ENCODE measurements at regions not wholly inside any gene's neighbourhood (a gene's known extent, or its start where the extent isn't known, plus 50 kb on each side); places are given as distances from the start of the nearest gene placed in this dataset.

DNA sequence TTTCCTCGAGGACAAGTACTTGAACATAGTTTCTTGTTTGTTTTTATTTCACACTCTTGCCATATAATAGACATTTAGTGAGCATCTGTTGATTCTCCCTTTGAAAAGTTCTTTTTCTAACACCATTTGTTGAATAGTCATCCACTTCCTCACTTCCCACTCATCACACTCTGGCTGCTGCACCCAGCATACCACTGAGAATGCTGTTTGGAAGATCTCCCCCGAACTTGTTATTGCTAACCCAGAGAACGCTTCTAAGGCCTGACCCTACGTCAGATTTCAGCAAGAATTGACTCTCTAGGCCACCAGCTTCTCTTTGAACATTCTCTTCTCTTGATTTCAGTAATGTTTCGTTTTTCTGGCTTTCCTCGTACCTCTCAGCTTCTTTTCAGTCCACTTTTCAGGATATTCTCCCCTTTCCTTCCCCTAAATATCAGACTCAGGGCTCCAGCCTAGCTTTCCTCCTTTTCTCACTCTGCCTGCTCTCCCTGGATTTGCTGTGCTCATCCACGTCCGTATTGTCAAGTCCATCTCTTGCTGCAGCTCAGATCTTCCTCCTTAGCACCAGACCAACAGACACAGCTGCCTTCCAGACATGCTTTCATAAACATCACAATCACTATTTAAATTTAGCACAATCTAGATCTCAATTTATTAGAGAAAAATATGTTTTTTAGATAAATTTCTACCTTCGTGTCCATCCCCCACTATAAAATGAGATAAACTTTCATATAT is 94.0 kb upstream of the SLC38A4 start:
- no peaks in the 10 kb centered on the region for H3K4me1 ChIP-seq
- no peak overlapping the region for H3K4me3 ChIP-seq
- no peak overlapping the region for H3K27ac ChIP-seq
- no peaks in the 10 kb centered on the region for H3K9me3 ChIP-seq
- H3K27me3 ChIP-seq = no peaks in the 10 kb centered on the region
- no peak for DNase-seq (ENCODE audit: low spot score in 2 of 2)
- TF ChIP-seq, protein P1, sequence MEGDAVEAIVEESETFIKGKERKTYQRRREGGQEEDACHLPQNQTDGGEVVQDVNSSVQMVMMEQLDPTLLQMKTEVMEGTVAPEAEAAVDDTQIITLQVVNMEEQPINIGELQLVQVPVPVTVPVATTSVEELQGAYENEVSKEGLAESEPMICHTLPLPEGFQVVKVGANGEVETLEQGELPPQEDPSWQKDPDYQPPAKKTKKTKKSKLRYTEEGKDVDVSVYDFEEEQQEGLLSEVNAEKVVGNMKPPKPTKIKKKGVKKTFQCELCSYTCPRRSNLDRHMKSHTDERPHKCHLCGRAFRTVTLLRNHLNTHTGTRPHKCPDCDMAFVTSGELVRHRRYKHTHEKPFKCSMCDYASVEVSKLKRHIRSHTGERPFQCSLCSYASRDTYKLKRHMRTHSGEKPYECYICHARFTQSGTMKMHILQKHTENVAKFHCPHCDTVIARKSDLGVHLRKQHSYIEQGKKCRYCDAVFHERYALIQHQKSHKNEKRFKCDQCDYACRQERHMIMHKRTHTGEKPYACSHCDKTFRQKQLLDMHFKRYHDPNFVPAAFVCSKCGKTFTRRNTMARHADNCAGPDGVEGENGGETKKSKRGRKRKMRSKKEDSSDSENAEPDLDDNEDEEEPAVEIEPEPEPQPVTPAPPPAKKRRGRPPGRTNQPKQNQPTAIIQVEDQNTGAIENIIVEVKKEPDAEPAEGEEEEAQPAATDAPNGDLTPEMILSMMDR (IDR thresholded peaks at IDR 0.05) = no peak
- no peaks in the 10 kb centered on the region for H3K36me3 ChIP-seq
- intact Hi-C loops (cut with DNase I) = no loop called here

GRCh38 chr12:46920499-46920898 is 94.7 kb upstream of the SLC38A4 start:
- TF ChIP-seq, protein P1 (IDR thresholded peaks at IDR 0.05) = no peak
- no peaks in the 10 kb centered on the region for H3K4me1 ChIP-seq

GRCh38 chr12:46921048-46921763 is 95.4 kb upstream of the SLC38A4 start:
- Histone ChIP-seq H3K4me1 (no peaks in the 10 kb centered on the region), H3K36me3 (no peaks in the 10 kb centered on the region), H3K4me3 (no peak overlapping the region), H3K27ac (no peak overlapping the region), H3K9me3 (no peaks in the 10 kb centered on the region), H3K27me3 (no peaks in the 10 kb centered on the region)
- DNase-seq (ENCODE audit: low spot score in 2 of 2) = no peak
- intact Hi-C loops (cut with DNase I) = no loop called here
- TF ChIP-seq, protein P1 (IDR thresholded peaks at IDR 0.05) = no peak

More at GRCh38 chr12:46920499-46920898, 94.7 kb upstream of the SLC38A4 start:
- intact Hi-C loops (cut with DNase I) = no loop called here
- H3K27me3 ChIP-seq = no peaks in the 10 kb centered on the region
- no peak overlapping the region for H3K4me3 ChIP-seq
- no peaks in the 10 kb centered on the region for H3K36me3 ChIP-seq
- H3K27ac ChIP-seq = no peak overlapping the region
- DNase-seq (ENCODE audit: low spot score in 2 of 2) = no peak
- no peaks in the 10 kb centered on the region for H3K9me3 ChIP-seq

DNA sequence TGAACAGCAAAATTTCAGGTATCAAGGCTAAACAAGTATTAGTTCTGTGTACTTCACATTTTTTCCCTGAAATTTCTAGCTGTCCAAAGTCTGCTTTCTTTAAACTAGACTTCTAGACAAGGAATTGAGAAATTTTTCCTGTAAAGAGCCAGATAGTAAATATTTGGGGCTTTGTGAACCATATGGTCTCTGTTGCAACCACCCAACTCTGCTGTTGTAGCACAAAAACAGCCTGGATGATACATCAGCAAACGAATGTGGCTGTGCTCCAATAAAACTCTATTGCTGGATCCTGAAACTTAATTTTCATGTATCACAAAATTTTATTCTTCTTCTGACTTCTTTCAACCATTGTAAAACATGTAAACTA is 96.0 kb upstream of the SLC38A4 start:
- intact Hi-C loops (cut with DNase I) = no loop called here
- TF ChIP-seq, protein P1 (IDR thresholded peaks at IDR 0.05) = no peak

GRCh38 chr12:46926526-46926925 is 100.7 kb upstream of the SLC38A4 start:
- Histone ChIP-seq H3K4me1 (no peaks in the 10 kb centered on the region), H3K27ac (no peak overlapping the region), H3K27me3 (no peaks in the 10 kb centered on the region), H3K36me3 (no peaks in the 10 kb centered on the region), H3K4me3 (no peak overlapping the region), H3K9me3 (peaks cover 0 to 2% of the 10 kb centered on the region in 2 donors)
- DNase-seq (ENCODE audit: low spot score in 2 of 2) = no peak
- TF ChIP-seq, protein P1 (IDR thresholded peaks at IDR 0.05) = no peak
- intact Hi-C loops (cut with DNase I) = no loop called here

More for the DNA sequence above, 96.0 kb upstream of the SLC38A4 start:
- Histone ChIP-seq H3K27ac (no peak overlapping the region), H3K4me1 (no peaks in the 10 kb centered on the region), H3K4me3 (no peak overlapping the region), H3K36me3 (no peaks in the 10 kb centered on the region), H3K9me3 (no peaks in the 10 kb centered on the region), H3K27me3 (no peaks in the 10 kb centered on the region)
- DNase-seq (ENCODE audit: low spot score in 2 of 2) = no peak

Data from ascending aorta (tissue), 2 donors.